ENCODE measurements at regions not wholly inside any gene's neighbourhood (a gene's known extent, or its start where the extent isn't known, plus 50 kb on each side); places are given as distances from the start of the nearest gene placed in this dataset.

DNA sequence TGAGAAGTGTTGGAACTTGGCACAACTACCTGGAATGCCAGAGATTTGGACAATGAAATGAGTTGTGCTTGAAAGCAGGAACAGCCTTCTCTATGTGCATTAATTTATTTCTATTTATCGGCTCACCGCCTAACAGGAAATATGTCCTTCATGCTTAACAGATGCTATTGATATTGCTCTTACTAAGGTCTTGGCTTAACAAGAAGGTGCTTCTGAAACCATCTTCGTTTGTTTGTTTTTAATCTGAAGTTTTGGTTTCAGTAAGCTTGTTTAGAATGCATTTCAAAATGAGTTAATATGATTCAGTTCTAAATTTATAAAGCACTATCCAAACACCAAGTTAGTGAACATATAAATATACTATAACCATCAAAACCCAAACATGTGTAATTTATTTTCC lies 898.3 kb upstream of the B3GALT2 start:
- H3K9me2 ChIP-seq (ENCODE audit: insufficient read depth): no peaks in the 10 kb centered on the region
- DNase-seq (ENCODE audit: low read depth, low spot score): no peak
- H4K20me1 ChIP-seq (ENCODE audit: insufficient read depth): no peaks in the 10 kb centered on the region
- H3K79me2 ChIP-seq (ENCODE audit: insufficient read depth, low read length): no peaks in the 10 kb centered on the region
- ChIA-PET POLR2A (no interaction called here), CTCF (no interaction called here), RAD21 (ENCODE audit: low non-redundant PET in 1 of 2, low total read pairs in 2 of 2, uncharacterized antibody in 2 of 2, unreplicated experiment in 2 of 2) (no interaction called here)
- no peak overlapping the region for H3K4me2 ChIP-seq (ENCODE audit: low read length)
- H3K27me3 ChIP-seq (ENCODE audit: insufficient read depth, low read length): no peaks in the 10 kb centered on the region
- H2AFZ ChIP-seq (ENCODE audit: low read depth, low read length, poor library complexity, severe bottlenecking): no peak overlapping the region
- no TSS peak for BruUV-seq (replicated peaks)
- no peaks in the 10 kb centered on the region for H3K36me3 ChIP-seq (ENCODE audit: control insufficient read depth in 1 of 2, insufficient read depth in 2 of 2, low read length in 2 of 2)
- H3K9me3 ChIP-seq (ENCODE audit: control insufficient read depth in 1 of 2, insufficient read depth in 1 of 2, low read depth in 1 of 2, low read length in 2 of 2): no peaks in the 10 kb centered on the region
- no peak overlapping the region for H3K27ac ChIP-seq (ENCODE audit: low read depth, low read length)
- no peaks in the 10 kb centered on the region for H3K4me1 ChIP-seq (ENCODE audit: control insufficient read depth in 1 of 2, insufficient read depth in 2 of 2, low read length in 2 of 2)
- TF ChIP-seq SP1 (IDR thresholded peaks at IDR 0.05; ENCODE audit: low read depth): no peak
- no peak for TF ChIP-seq POLR2A (IDR thresholded peaks at IDR 0.05; ENCODE audit: borderline replicate concordance, extremely low read depth, insufficient read depth, insufficient read length)
- TF ChIP-seq JUND (IDR thresholded peaks at IDR 0.05): no peak
- no peak for TF ChIP-seq SIN3A (IDR thresholded peaks at IDR 0.05; ENCODE audit: low read depth)
- TF ChIP-seq CBX3 (IDR thresholded peaks at IDR 0.05; ENCODE audit: low read depth): no peak
- no peak for TF ChIP-seq EGR1 (IDR thresholded peaks at IDR 0.05; ENCODE audit: low read depth)
- TF ChIP-seq, protein P1, sequence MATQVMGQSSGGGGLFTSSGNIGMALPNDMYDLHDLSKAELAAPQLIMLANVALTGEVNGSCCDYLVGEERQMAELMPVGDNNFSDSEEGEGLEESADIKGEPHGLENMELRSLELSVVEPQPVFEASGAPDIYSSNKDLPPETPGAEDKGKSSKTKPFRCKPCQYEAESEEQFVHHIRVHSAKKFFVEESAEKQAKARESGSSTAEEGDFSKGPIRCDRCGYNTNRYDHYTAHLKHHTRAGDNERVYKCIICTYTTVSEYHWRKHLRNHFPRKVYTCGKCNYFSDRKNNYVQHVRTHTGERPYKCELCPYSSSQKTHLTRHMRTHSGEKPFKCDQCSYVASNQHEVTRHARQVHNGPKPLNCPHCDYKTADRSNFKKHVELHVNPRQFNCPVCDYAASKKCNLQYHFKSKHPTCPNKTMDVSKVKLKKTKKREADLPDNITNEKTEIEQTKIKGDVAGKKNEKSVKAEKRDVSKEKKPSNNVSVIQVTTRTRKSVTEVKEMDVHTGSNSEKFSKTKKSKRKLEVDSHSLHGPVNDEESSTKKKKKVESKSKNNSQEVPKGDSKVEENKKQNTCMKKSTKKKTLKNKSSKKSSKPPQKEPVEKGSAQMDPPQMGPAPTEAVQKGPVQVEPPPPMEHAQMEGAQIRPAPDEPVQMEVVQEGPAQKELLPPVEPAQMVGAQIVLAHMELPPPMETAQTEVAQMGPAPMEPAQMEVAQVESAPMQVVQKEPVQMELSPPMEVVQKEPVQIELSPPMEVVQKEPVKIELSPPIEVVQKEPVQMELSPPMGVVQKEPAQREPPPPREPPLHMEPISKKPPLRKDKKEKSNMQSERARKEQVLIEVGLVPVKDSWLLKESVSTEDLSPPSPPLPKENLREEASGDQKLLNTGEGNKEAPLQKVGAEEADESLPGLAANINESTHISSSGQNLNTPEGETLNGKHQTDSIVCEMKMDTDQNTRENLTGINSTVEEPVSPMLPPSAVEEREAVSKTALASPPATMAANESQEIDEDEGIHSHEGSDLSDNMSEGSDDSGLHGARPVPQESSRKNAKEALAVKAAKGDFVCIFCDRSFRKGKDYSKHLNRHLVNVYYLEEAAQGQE (IDR thresholded peaks at IDR 0.05; ENCODE audit: low read depth): no peak
- no peak for TF ChIP-seq EZH2 (IDR thresholded peaks at IDR 0.05)
- TF ChIP-seq POLR2AphosphoS5 (IDR thresholded peaks at IDR 0.05; ENCODE audit: low read depth, low read length): no peak
- TF ChIP-seq, protein P2, sequence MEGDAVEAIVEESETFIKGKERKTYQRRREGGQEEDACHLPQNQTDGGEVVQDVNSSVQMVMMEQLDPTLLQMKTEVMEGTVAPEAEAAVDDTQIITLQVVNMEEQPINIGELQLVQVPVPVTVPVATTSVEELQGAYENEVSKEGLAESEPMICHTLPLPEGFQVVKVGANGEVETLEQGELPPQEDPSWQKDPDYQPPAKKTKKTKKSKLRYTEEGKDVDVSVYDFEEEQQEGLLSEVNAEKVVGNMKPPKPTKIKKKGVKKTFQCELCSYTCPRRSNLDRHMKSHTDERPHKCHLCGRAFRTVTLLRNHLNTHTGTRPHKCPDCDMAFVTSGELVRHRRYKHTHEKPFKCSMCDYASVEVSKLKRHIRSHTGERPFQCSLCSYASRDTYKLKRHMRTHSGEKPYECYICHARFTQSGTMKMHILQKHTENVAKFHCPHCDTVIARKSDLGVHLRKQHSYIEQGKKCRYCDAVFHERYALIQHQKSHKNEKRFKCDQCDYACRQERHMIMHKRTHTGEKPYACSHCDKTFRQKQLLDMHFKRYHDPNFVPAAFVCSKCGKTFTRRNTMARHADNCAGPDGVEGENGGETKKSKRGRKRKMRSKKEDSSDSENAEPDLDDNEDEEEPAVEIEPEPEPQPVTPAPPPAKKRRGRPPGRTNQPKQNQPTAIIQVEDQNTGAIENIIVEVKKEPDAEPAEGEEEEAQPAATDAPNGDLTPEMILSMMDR (IDR thresholded peaks at IDR 0.05 in 2 of 3, conservative IDR thresholded peaks at IDR 0.05 in 1 of 3; ENCODE audit: borderline replicate concordance in 1 of 3, insufficient read depth in 1 of 3, low read depth in 2 of 3, low read length in 2 of 3): no peak
- no peak for TF ChIP-seq ZNF274 (IDR thresholded peaks at IDR 0.05; ENCODE audit: low read depth, low read length)
- TF ChIP-seq ZFX (IDR thresholded peaks at IDR 0.05): no peak
- TF ChIP-seq FOSL1 (IDR thresholded peaks at IDR 0.05; ENCODE audit: low read depth): no peak
- TF ChIP-seq ELF1 (IDR thresholded peaks at IDR 0.05; ENCODE audit: borderline replicate concordance, low read depth): no peak
- TF ChIP-seq, protein P3, sequence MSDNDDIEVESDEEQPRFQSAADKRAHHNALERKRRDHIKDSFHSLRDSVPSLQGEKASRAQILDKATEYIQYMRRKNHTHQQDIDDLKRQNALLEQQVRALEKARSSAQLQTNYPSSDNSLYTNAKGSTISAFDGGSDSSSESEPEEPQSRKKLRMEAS (IDR thresholded peaks at IDR 0.05): no peak
- TF ChIP-seq TCF7L2 (IDR thresholded peaks at IDR 0.05; ENCODE audit: borderline replicate concordance, extremely low read depth, insufficient read depth, insufficient read length): no peak
- TF ChIP-seq, protein P4, sequence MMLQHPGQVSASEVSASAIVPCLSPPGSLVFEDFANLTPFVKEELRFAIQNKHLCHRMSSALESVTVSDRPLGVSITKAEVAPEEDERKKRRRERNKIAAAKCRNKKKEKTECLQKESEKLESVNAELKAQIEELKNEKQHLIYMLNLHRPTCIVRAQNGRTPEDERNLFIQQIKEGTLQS (IDR thresholded peaks at IDR 0.05): no peak
- H3K9ac ChIP-seq (ENCODE audit: low read length): no peak overlapping the region
- ATAC-seq: no peak
- intact Hi-C loops (cut with micrococcal nuclease): no loop called here
- H3K4me3 ChIP-seq (replicated peaks in 1 of 2; ENCODE audit: low read depth in 1 of 2, low read length in 2 of 2): no peak overlapping the region

Data from HCT116 (cell line).